GM12878 (cell line): ENCODE measurements at regions not wholly inside any gene's neighbourhood (a gene's known extent, or its start where the extent isn't known, plus 50 kb on each side); places are given as distances from the start of the nearest gene placed in this dataset.

Source experiments
- ATAC-seq: fragments of 200-7000 bp; cut with Tn5 transposase; 3 replicates; pipeline ENCODE4 v1.9.1; 2020; ENCODE audit warnings: mild to moderate bottlenecking, moderate library complexity
- BruUV-seq: library from RNA; stranded (reverse); fragments of 400-500 nt; replicated peaks from 2 replicates; lab custom pipeline; 2021; lab: Mats Ljungman, UMichigan
- CTCF ChIA-PET: fragments of 300-600 bp; sonication (Branson Sonifier 250); formaldehyde crosslinking; extraction: SDS; loops from one replicate; lab custom pipeline; 2021; ENCODE audit warnings: inconsistent platforms; lab: Yijun Ruan, JAX
- POLR2A ChIA-PET: fragments of 350-600 bp; formaldehyde crosslinking; extraction: SDS; loops from one replicate; lab custom pipeline; 2021; ENCODE audit warnings: inconsistent platforms; lab: Charles Lee
- RAD21 ChIA-PET: fragments of 300-600 bp; sonication (Branson Sonifier 250); formaldehyde crosslinking; loops from one replicate; lab custom pipeline; 2023; ENCODE audit warnings: antibody characterized with exemption; ENCODE audit not compliant: unreplicated experiment; lab: Charles Lee
- SMC1A ChIA-PET: fragments of 300-600 bp; sonication (Branson Sonifier 250); formaldehyde crosslinking; loops from one replicate; lab custom pipeline; 2023; ENCODE audit not compliant: unreplicated experiment, uncharacterized antibody; lab: Charles Lee
- DNase-seq: peaks from one replicate; pipeline ENCODE4 v3.0.0-alpha.2; 2011; ENCODE audit warnings: low read depth, low spot score
- FAIRE-seq: peaks from 3 replicates; lab custom pipeline; 2011; peaks lifted over from hg19 to GRCh38; lab: Jason Lieb, UNC
- H2AFZ ChIP-seq: 2 replicates; pipeline ENCODE4 v1.6.0; 2011; ENCODE audit warnings: low read depth, low read length, control low read depth; ENCODE audit not compliant: control insufficient read depth
- H3K27ac ChIP-seq: 2 replicates; pipeline ENCODE4 v1.5.1; 2011; ENCODE audit warnings: control low read depth; ENCODE audit not compliant: control insufficient read depth, insufficient read depth
- H3K27me3 ChIP-seq, 2 experiments: replicated peaks in 1 of 2; 2 replicates each; pipeline versions ENCODE4 v1.6.0 to v1.6.1; 2011; ENCODE audit warnings: low read length in 1 of 2; ENCODE audit not compliant: control insufficient read depth in 2 of 2, insufficient read depth in 2 of 2
- H3K36me3 ChIP-seq, 2 experiments: 2 replicates each; pipeline ENCODE4 v1.5.1; 2011; ENCODE audit warnings: low read length in 1 of 2; ENCODE audit not compliant: control insufficient read depth in 2 of 2, insufficient read depth in 2 of 2
- H3K4me1 ChIP-seq: 2 replicates; pipeline ENCODE4 v1.6.1; 2011; ENCODE audit warnings: mild to moderate bottlenecking, low read length, moderate library complexity, mixed read lengths; ENCODE audit not compliant: control insufficient read depth, insufficient read depth
- H3K4me2 ChIP-seq: 2 replicates; pipeline ENCODE4 v1.6.0; 2011; ENCODE audit warnings: control low read depth; ENCODE audit not compliant: control insufficient read depth, insufficient read depth
- H3K4me3 ChIP-seq: fragments of 200-600 bp; sonication (generic); 2 replicates; pipeline ENCODE4 v1.5.1; 2016
- H3K79me2 ChIP-seq: 2 replicates; pipeline ENCODE4 v1.6.0; 2011; ENCODE audit warnings: low read length; ENCODE audit not compliant: control insufficient read depth, insufficient read depth
- H3K9ac ChIP-seq: 2 replicates; pipeline ENCODE4 v1.8.0; 2011; ENCODE audit warnings: low read length, control low read depth, mixed read lengths; ENCODE audit not compliant: control insufficient read depth, insufficient read depth
- H3K9me3 ChIP-seq: replicated peaks from 3 replicates; pipeline ENCODE4 v1.5.1; 2011; ENCODE audit warnings: mild to moderate bottlenecking, low read length; ENCODE audit not compliant: control insufficient read depth, insufficient read depth
- H4K20me1 ChIP-seq: 2 replicates; pipeline ENCODE4 v1.6.0; 2011; ENCODE audit not compliant: control insufficient read depth, insufficient read depth
- CBFB ChIP-seq: IDR thresholded peaks from 2 replicates; pipeline ENCODE4 v1.6.1; 2016; ENCODE audit warnings: antibody characterized with exemption, low read depth
- CHD1 ChIP-seq: IDR thresholded peaks from 2 replicates; pipeline ENCODE4 v1.6.1; 2012; ENCODE audit warnings: low read depth, low read length, improper control_type of control experiment
- CTCF ChIP-seq, 3 experiments: IDR thresholded peaks in 2 of 3; conservative IDR thresholded peaks in 1 of 3; 2 replicates each; pipeline ENCODE4 v1.5.1; 2011; ENCODE audit warnings: low read depth in 3 of 3, low read length in 3 of 3, mild to moderate bottlenecking in 3 of 3, control low read depth in 2 of 3, moderate library complexity in 2 of 3, inconsistent platforms in 1 of 3, mixed read lengths in 1 of 3; ENCODE audit not compliant: control insufficient read depth in 2 of 3, insufficient read depth in 1 of 3; ENCODE audit errors: extremely low read depth in 1 of 3
- ELK1 ChIP-seq: IDR thresholded peaks from 2 replicates; pipeline ENCODE4 v1.6.1; 2012; ENCODE audit warnings: low read depth, low read length, improper control_type of control experiment
- IKZF1 ChIP-seq: fragments of 450-650 bp; conservative IDR thresholded peaks from 2 replicates; pipeline ENCODE4 v1.6.1; 2017; ENCODE audit warnings: antibody characterized with exemption, mild to moderate bottlenecking
- IRF5 ChIP-seq: fragments of 450-650 bp; IDR thresholded peaks from 2 replicates; pipeline ENCODE4 v1.6.1; 2017; ENCODE audit warnings: borderline replicate concordance
- MTA3 ChIP-seq: IDR thresholded peaks from 2 replicates; pipeline ENCODE4 v1.6.1; 2012; ENCODE audit warnings: low read length, inconsistent platforms, borderline replicate concordance
- NFYA ChIP-seq: IDR thresholded peaks from 2 replicates; pipeline ENCODE4 v1.6.1; 2011; ENCODE audit warnings: low read depth, mild to moderate bottlenecking, low read length, improper control_type of control experiment, borderline replicate concordance
- POLR2A ChIP-seq: IDR thresholded peaks from 2 replicates; pipeline ENCODE4 v1.6.1; 2011; ENCODE audit warnings: low read depth, mild to moderate bottlenecking, low read length
- RAD21 ChIP-seq: IDR thresholded peaks from 2 replicates; pipeline ENCODE4 v1.6.1; 2011; ENCODE audit warnings: mild to moderate bottlenecking, low read depth, low read length, moderate library complexity; ENCODE audit not compliant: insufficient read depth
- SMC3 ChIP-seq: IDR thresholded peaks from 2 replicates; pipeline ENCODE4 v1.6.1; 2011; ENCODE audit warnings: low read length, improper control_type of control experiment, borderline replicate concordance
- USF1 ChIP-seq: IDR thresholded peaks from 2 replicates; pipeline ENCODE4 v1.6.1; 2011; ENCODE audit warnings: borderline replicate concordance, low read depth, mild to moderate bottlenecking, moderate library complexity, mixed read lengths, low read length; ENCODE audit not compliant: insufficient read depth; ENCODE audit errors: extremely low read length
- ZNF217 ChIP-seq: fragments of 450-650 bp; IDR thresholded peaks from 2 replicates; pipeline ENCODE4 v1.6.1; 2017; ENCODE audit warnings: antibody characterized with exemption, mild to moderate bottlenecking
- ZNF687 ChIP-seq: fragments of 450-650 bp; IDR thresholded peaks from 2 replicates; pipeline ENCODE4 v1.6.1; 2017; ENCODE audit warnings: mild to moderate bottlenecking, moderate library complexity
- WGBS: methylation state at CpG from one replicate; pipeline ENCODE4 v1.1.6; 2016; ENCODE audit warnings: low lambda C conversion rate; ENCODE audit not compliant: insufficient replicate concordance, insufficient coverage; ENCODE audit errors: missing lambda C conversion rate; 5-methylcytosine and 5-hydroxymethylcytosine counted together
- in situ Hi-C: fragments of 300-500 bp; cut with MboI; formaldehyde crosslinking; loops from 9 replicates; pipeline ENCODE4 v1.14.3; 2018; ENCODE audit warnings: mixed read lengths
- intact Hi-C: fragments of 100-400 bp; cut with micrococcal nuclease; formaldehyde crosslinking; loops from one replicate; pipeline ENCODE4 v1.14.2; 2022; ENCODE audit not compliant: unreplicated experiment

GRCh38 chr2:121897335-121897970 is 142.0 kb downstream of the TSN start:
- no TSS peak for BruUV-seq
- H3K79me2 ChIP-seq, result no peaks in the 10 kb centered on the region
- ChIA-PET RAD21 (interaction anchor here (1.0 to 1.2 kb wide), 2 partner anchors 75 to 86 kb away, joined by 4 to 6 read pairs; no protein-coding TSS in a partner anchor), CTCF (interaction anchor here (0.7 to 1.9 kb wide), 16 partner anchors 9 to 293 kb away, joined by 3 to 9 read pairs (median 4); no protein-coding TSS in a partner anchor), SMC1A (interaction anchor here (1.2 kb wide), 1 partner anchor 12 kb away, joined by 3 read pairs; no protein-coding TSS in a partner anchor), POLR2A (no interaction called here)
- no peak overlapping the region for H3K27ac ChIP-seq
- peak; percentile 31 for FAIRE-seq
- H3K9me3 ChIP-seq, result no peaks in the 10 kb centered on the region
- no peak overlapping the region for H3K4me2 ChIP-seq
- in situ Hi-C loops, result no loop called here
- H2AFZ ChIP-seq, result peak overlapping the region; percentile 63
- intact Hi-C loops, result no loop called here
- WGBS, result 40% methylated on average over 5 of the region's 5 CpGs
- H3K4me1 ChIP-seq, result no peaks in the 10 kb centered on the region
- H3K27me3 ChIP-seq, result peaks cover 0 to 1% of the 10 kb centered on the region in 2 experiments; a peak in 1 of 4 replicates
- H4K20me1 ChIP-seq, result no peaks in the 10 kb centered on the region
- no peak for DNase-seq
- ATAC-seq, result peak; percentile 97
- H3K36me3 ChIP-seq, result no peaks in the 10 kb centered on the region
- no peak overlapping the region for H3K9ac ChIP-seq
- H3K4me3 ChIP-seq, result no peak overlapping the region
- TF ChIP-seq SMC3 (peak; percentile 43; the same call in 1 of the 2 replicates), USF1 (no peak), POLR2A (no peak), ZNF687 (no peak), CHD1 (no peak), ZNF217 (no peak), NFYA (no peak), IKZF1 (no peak), RAD21 (peak; percentile 42; the same call in 1 of the 2 replicates), CTCF (IDR thresholded peaks at IDR 0.05 in 2 of 3, conservative IDR thresholded peaks at IDR 0.05 in 1 of 3; ENCODE audit: control insufficient read depth in 2 of 3, extremely low read depth in 1 of 3, insufficient read depth in 1 of 3, low read depth in 3 of 3, low read length in 3 of 3) (peak; percentile 58 to 64 (median 61)), IRF5 (no peak), MTA3 (no peak), CBFB (no peak), ELK1 (no peak)
